C4-2B (cell line): ENCODE measurements at regions not wholly inside any gene's neighbourhood (a gene's known extent, or its start where the extent isn't known, plus 50 kb on each side); places are given as distances from the start of the nearest gene placed in this dataset.

Experiments used
- H3K27ac ChIP-seq: fragments of 450-650 bp; 2 replicates; pipeline ENCODE4 v1.5.1; 2017
- ZFX ChIP-seq: fragments of 450-650 bp; IDR thresholded peaks from 2 replicates; pipeline ENCODE4 v1.6.1; 2017
- TF ChIP-seq, protein P1 (sequence below): fragments of 450-650 bp; conservative IDR thresholded peaks from 2 replicates; pipeline ENCODE4 v1.5.1; 2017; ENCODE audit warnings: mild to moderate bottlenecking

- TF ChIP-seq ZFX: no peak
- TF ChIP-seq, protein P1, sequence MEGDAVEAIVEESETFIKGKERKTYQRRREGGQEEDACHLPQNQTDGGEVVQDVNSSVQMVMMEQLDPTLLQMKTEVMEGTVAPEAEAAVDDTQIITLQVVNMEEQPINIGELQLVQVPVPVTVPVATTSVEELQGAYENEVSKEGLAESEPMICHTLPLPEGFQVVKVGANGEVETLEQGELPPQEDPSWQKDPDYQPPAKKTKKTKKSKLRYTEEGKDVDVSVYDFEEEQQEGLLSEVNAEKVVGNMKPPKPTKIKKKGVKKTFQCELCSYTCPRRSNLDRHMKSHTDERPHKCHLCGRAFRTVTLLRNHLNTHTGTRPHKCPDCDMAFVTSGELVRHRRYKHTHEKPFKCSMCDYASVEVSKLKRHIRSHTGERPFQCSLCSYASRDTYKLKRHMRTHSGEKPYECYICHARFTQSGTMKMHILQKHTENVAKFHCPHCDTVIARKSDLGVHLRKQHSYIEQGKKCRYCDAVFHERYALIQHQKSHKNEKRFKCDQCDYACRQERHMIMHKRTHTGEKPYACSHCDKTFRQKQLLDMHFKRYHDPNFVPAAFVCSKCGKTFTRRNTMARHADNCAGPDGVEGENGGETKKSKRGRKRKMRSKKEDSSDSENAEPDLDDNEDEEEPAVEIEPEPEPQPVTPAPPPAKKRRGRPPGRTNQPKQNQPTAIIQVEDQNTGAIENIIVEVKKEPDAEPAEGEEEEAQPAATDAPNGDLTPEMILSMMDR: no peak
Measured at GRCh38 chr22:48858856-48859255, 968.8 kb downstream of the BRD1 start.

GRCh38 chr22:48858121-48858520, 969.6 kb downstream of the BRD1 start:
- no peak overlapping the region for H3K27ac ChIP-seq
- TF ChIP-seq, protein P1: no peak
- TF ChIP-seq ZFX: no peak

More at GRCh38 chr22:48858856-48859255, 968.8 kb downstream of the BRD1 start:
- no peak overlapping the region for H3K27ac ChIP-seq

DNA sequence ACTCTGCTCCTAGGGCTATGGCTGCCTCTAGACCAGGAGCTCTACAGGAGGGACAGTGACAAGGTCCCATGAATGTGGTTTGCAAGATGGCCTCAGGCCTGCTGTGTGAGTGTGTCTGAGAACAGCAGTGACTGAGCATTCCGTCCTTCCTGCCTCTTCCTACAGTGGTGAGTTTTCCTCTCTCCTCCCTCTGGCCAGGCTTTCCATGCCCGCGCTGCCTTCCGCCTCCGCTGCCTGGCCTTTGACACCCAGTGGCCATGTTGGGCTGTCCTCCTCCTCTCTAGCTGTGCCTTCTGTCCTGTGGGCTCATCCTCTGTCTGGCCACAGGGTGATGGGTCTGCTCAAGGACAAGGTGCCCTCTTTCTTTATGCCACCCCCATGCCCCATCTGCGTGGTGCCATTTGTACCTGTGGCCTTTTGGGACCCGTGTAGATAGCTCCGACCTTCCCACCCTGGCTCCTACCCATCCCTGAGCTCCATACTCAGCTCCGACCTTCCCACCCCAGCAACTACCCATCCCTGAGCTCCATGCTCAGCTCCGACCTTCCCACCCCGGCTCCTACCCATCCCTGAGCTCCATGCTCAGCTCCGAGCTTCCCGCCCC, 970.4 kb downstream of the BRD1 start:
- no peak overlapping the region for H3K27ac ChIP-seq
- TF ChIP-seq, protein P1: no peak
- TF ChIP-seq ZFX: no peak

GRCh38 chr22:48856308-48856615, 971.4 kb downstream of the BRD1 start:
- H3K27ac ChIP-seq: no peak overlapping the region
- TF ChIP-seq, protein P1: no peak
- TF ChIP-seq ZFX: no peak

DNA sequence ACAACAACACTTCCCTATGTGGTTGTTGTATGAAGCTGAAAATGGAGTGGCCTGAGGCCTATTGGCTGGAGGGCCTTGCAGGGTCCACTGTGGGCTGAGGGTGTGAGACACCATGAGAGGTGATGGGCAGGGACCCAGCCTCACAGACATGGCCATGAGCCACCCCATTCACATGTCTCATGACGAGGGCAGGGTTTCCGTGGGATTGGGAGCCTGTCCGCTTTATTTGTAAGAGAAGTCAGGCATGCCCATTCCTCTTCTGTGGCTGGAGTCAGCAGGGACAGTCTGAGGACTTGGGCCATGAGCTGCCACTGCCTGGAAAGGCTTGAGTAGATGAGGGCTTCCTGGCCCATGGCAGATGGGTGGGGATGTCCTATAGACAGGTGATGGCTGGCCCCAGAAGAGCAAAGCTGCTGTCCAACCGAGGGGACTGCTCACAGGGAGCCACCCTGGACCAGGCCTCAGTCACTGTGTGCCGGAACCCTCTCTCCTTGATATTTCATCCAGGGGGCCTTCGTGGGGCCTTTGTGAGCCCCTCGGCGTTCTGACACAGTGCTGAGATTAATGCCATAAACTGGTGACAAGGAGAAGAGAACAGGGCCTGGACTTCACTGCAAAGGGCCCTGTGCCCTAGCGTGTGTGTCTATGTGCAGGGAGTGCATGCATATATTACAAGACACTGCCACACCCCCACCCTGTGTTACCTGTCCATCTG, 971.9 kb downstream of the BRD1 start:
- H3K27ac ChIP-seq: no peak overlapping the region
- TF ChIP-seq ZFX: no peak
- TF ChIP-seq, protein P1: no peak

- no peak overlapping the region for H3K27ac ChIP-seq
- no peak for TF ChIP-seq ZFX
- TF ChIP-seq, protein P1: no peak
Measured at GRCh38 chr22:48855013-48855412, 972.7 kb downstream of the BRD1 start.

- TF ChIP-seq, protein P1: no peak
- no peak for TF ChIP-seq ZFX
- no peak overlapping the region for H3K27ac ChIP-seq
Measured at GRCh38 chr22:48853627-48854240, 973.9 kb downstream of the BRD1 start.
